Memory B cell (primary cell): ENCODE measurements at regions not wholly inside any gene's neighbourhood (a gene's known extent, or its start where the extent isn't known, plus 50 kb on each side); places are given as distances from the start of the nearest gene placed in this dataset.
"Not testable (repeated sequence)": the region's sequence is repeated elsewhere in the genome, so short reads cannot be mapped to it uniquely, and the experiment has no call there.

Source experiments
- ATAC-seq: fragments of 150-1000 bp; cut with Tn5 transposase; 2 replicates; pipeline ENCODE4 v1.10.0; 2021; ENCODE audit warnings: low read depth, mild to moderate bottlenecking, moderate library complexity
- DNase-seq, 2 donors: peaks; one replicate each; pipeline ENCODE4 v3.0.0; 2022; ENCODE audit warnings: low spot score in 2 of 2
- H3K27ac Mint-ChIP-seq: one replicate; pipeline ENCODE4 v1.8.0; 2022; ENCODE audit warnings: mild to moderate bottlenecking, moderate library complexity, mixed read lengths
- H3K27me3 Mint-ChIP-seq: one replicate; pipeline ENCODE4 v1.8.0; 2022; ENCODE audit warnings: mixed read lengths
- H3K36me3 Mint-ChIP-seq: one replicate; pipeline ENCODE4 v1.8.0; 2022; ENCODE audit warnings: mild to moderate bottlenecking, mixed read lengths
- H3K4me1 Mint-ChIP-seq: one replicate; pipeline ENCODE4 v1.8.0; 2022; ENCODE audit warnings: mixed read lengths
- H3K4me3 Mint-ChIP-seq: one replicate; pipeline ENCODE4 v1.8.0; 2022; ENCODE audit warnings: mild to moderate bottlenecking, moderate library complexity, mixed read lengths
- H3K9me3 Mint-ChIP-seq: one replicate; pipeline ENCODE4 v1.8.0; 2022; ENCODE audit warnings: mixed read lengths

DNA sequence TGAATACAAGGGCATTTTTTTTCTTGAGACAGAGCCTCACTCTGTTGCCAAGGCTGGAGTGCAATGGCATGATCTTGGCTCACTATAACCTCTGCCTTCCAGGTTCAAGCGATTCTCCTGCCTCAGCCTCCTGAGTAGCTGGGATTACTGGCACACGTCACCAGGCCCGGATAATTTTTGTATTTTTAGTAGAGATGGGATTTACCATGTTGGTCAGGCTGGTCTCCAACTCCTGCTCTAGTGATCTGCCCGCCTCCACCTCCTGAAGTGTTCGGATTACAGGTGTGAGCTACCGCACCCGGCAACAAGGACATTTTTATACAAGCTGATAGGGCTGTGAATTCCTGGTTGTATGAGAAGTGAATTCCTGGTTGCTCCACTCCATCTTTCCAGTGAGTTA is 577.7 kb upstream of the TPTE start:
- not testable (repeated sequence) for ATAC-seq, H3K27ac Mint-ChIP-seq, H3K4me1 Mint-ChIP-seq, H3K27me3 Mint-ChIP-seq, H3K36me3 Mint-ChIP-seq, DNase-seq, H3K4me3 Mint-ChIP-seq
- peaks cover 19% of the 10 kb centered on the region for H3K9me3 Mint-ChIP-seq

DNA sequence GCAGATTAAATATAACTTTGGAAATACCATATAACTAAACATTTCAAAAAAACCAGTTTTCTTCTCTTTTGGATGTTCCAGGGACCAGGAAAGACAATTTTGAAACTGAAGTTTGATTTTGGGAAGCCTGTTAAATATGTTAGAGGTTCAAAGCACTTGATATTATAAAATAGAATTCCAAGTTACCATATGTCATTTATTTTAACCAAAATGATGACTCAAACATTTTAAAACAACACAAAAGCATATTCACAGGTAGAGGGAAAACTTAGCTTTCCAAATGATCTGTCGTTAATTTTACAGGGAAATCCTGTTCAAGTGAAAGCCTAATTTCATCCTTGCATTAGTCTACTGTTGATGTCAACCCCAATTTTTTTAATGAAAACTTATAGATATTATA is 575.3 kb upstream of the TPTE start:
- H3K4me1 Mint-ChIP-seq, ATAC-seq, H3K27me3 Mint-ChIP-seq, H3K27ac Mint-ChIP-seq, DNase-seq, H3K36me3 Mint-ChIP-seq, H3K4me3 Mint-ChIP-seq: not testable (repeated sequence)
- peaks cover 21% of the 10 kb centered on the region for H3K9me3 Mint-ChIP-seq

DNA sequence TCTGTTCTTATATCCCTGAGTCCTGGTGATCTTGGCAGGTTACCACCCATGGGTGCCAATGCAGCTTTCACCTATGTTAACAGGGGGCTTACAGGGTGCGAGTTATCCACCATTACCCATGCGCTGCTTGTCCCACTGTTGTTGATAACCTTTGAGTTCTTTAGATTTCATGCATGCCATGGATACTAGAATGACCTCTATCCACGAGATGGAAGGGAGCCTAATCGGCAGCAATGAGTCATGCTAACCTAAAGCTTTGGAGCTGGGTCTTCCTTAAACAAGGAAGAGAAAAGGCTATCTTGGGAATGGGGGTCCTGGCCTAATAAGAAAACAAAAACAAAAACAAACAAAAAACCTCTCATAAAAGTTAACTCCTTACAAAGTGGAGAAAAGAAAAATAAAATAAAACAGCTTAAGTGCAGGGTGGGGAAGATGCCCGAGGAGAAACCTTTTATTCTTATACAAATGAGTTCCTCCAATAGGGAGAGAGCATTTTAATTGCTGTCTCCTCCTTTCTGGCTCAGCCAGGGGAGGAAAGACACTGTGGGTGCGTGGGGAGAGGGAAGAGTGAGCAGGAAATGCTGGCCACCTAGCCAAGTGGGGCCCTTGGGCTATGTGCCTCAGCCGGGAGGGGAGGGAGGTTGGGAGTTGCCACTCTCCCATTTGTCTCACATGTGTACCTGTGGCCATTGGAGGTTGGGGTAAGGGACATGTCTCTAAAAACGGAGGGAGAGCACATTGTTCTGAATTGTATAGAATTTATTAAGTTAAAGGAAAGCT is 571.7 kb upstream of the TPTE start:
- not testable (repeated sequence) for H3K36me3 Mint-ChIP-seq, H3K27ac Mint-ChIP-seq, DNase-seq, ATAC-seq, H3K4me3 Mint-ChIP-seq, H3K4me1 Mint-ChIP-seq, H3K27me3 Mint-ChIP-seq
- H3K9me3 Mint-ChIP-seq, result peaks cover 17% of the 10 kb centered on the region

DNA sequence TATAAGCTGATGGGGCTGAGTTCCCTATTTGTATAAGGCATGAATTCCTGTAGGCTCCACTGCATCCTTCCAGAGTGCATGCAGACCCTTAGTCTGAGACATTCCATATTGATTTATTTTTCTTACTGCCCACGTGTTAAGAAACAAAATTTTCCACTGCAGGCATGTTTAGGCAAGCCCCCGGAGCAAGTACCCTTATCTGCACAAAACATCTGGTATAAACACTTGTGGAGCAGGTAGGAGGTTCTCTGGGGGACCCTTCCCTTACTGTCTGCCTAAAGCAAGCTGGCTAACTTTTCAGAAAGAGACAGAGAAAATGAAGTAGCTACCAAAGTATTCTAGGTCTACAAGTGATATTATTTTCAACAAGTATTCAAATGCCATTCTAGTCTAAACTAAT is 571.0 kb upstream of the TPTE start:
- peaks cover 16% of the 10 kb centered on the region for H3K9me3 Mint-ChIP-seq
- H3K4me1 Mint-ChIP-seq, DNase-seq, H3K27me3 Mint-ChIP-seq, H3K36me3 Mint-ChIP-seq, ATAC-seq, H3K4me3 Mint-ChIP-seq, H3K27ac Mint-ChIP-seq: not testable (repeated sequence)

DNA sequence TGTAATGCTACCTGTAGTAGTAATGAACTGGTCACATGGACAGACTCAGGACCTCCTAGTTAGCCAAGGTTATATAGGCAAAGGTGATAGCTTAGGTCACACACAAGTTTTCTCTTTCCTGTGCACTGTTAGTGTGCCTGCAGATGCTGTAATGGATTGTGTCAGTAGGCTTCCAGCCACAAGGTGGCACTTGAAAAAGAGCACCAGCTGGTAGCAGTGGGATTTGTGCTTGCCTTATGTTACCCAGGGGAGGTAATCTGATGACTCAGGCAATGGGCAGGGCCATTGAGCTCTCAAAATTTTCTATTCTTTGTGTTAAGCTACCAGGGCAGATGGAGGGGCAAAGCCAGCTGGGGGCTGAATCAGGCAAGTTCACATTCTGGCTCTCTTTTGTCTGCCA is 562.6 kb upstream of the TPTE start:
- H3K4me3 Mint-ChIP-seq, H3K9me3 Mint-ChIP-seq, H3K4me1 Mint-ChIP-seq, H3K27me3 Mint-ChIP-seq, H3K36me3 Mint-ChIP-seq, DNase-seq, ATAC-seq, H3K27ac Mint-ChIP-seq: not testable (repeated sequence)

DNA sequence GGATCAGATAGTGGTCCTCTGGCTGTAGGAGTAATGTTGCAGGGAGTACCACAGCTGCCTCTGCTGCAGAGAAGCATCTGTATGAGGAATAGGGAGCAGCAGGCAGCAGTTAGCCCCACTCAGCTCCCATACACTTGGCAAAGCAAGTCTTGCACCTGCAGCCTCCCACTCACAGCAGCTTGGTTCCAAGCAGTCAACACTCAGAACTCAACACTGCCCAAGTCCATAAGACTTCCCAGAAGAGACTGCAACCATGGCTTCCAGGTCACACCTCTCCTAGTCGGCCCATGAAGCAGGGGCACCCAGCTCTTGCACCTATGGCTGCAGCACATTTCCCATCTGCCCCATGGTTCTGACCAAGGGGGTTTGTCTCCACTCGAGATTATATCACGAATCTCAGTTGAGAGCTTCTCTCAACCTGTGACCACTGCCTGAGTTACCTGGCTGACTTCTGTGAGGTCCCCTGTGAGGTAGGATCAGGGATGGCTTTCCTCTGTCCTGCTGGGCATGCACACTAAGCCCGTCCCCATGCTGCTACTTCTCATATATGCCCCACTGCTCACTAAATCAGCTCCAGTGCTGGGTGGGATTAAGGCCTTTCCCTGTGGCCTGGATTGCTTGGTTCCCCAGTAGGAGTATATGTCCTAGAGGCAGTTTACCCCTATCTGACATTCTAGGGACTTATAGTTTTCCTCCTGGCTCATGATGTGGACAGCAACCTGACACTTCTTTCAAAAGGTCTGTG is 562.0 kb upstream of the TPTE start:
- H3K4me3 Mint-ChIP-seq, ATAC-seq, H3K27me3 Mint-ChIP-seq, DNase-seq, H3K36me3 Mint-ChIP-seq, H3K27ac Mint-ChIP-seq, H3K9me3 Mint-ChIP-seq, H3K4me1 Mint-ChIP-seq: not testable (repeated sequence)

DNA sequence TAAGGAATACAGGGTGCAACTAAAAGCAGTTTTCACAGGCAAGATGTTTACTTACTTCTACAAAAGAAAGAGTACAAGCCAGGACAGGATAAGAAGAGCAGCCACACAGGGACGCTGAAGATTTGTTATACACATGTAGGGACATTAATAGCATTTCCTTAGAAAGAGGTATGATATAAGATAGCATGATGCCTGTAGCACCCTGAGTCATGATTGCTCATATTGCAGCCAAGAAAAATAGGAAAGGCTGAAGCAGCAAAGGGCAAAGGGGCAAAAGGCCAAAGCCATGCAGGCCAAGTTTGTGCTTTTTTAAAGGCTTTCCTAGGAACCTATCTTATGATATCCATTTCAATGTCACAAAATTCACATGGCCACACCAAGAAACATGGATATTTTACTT is 552.0 kb upstream of the TPTE start:
- H3K4me3 Mint-ChIP-seq, H3K4me1 Mint-ChIP-seq, H3K36me3 Mint-ChIP-seq, H3K9me3 Mint-ChIP-seq, H3K27me3 Mint-ChIP-seq, DNase-seq, H3K27ac Mint-ChIP-seq, ATAC-seq: not testable (repeated sequence)

DNA sequence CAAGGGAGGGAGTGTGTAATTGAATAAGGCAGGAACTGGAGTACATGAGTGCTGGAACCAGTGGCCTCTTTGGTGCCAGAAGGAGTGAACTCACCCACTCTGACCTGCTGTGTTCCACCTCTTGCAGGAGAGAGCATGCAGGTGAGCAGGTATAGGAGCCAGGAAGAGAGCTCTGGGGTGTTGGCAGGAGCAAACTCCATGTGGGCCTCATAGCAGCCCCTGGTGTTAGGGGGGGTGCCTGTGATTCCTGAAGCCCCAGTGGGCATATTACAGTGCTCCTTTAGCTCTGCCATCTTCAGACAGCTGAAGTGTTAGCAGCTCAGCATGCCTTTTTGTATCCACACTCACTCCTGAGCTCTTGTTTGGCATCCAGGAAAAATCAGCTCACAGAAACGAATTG is 549.4 kb upstream of the TPTE start:
- not testable (repeated sequence) for H3K9me3 Mint-ChIP-seq, DNase-seq, H3K36me3 Mint-ChIP-seq, ATAC-seq, H3K4me1 Mint-ChIP-seq, H3K27ac Mint-ChIP-seq, H3K4me3 Mint-ChIP-seq, H3K27me3 Mint-ChIP-seq

DNA sequence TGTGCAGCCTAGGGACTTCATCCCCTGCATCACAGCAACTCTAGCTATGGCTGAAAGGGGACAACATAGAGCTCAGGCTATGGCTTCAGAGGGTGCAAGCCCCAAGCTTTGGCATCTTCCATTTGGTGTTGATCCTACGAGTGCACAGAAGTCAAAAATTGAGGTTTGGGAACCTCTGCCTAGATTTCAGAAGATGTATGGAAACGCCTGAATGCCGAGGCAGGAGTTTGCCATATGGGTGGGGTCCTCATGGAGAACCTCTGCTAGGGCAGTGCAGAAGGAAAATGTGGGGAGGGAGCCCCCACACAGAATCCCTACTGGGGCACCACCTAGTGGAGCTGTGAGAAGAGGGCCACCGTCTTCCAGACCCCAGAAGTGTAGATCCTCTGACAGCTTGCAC is 543.0 kb upstream of the TPTE start:
- not testable (repeated sequence) for H3K4me3 Mint-ChIP-seq, H3K27ac Mint-ChIP-seq, DNase-seq, H3K27me3 Mint-ChIP-seq, H3K4me1 Mint-ChIP-seq, H3K9me3 Mint-ChIP-seq, ATAC-seq, H3K36me3 Mint-ChIP-seq

DNA sequence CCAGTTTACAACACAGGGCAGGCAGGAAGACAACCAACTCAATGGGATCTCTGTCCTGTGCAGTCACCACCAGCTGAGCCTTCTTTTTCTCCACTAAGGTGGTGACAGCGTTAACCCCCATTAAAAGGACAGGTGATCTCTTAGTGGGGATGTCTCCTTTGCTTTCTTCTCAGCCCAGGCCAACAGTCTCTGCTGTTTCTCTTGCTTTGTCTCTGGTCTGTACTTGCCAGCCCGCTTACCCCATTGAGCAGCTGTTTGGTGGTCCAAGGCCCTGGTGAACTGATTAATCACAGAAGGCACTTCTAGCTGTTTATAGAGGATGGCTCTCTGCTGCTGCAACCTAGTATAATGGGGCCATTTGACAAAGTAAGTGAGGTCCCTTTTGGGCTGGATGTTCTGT is 523.9 kb upstream of the TPTE start:
- not testable (repeated sequence) for H3K27ac Mint-ChIP-seq, DNase-seq, H3K4me3 Mint-ChIP-seq, H3K4me1 Mint-ChIP-seq, ATAC-seq, H3K27me3 Mint-ChIP-seq, H3K36me3 Mint-ChIP-seq, H3K9me3 Mint-ChIP-seq

DNA sequence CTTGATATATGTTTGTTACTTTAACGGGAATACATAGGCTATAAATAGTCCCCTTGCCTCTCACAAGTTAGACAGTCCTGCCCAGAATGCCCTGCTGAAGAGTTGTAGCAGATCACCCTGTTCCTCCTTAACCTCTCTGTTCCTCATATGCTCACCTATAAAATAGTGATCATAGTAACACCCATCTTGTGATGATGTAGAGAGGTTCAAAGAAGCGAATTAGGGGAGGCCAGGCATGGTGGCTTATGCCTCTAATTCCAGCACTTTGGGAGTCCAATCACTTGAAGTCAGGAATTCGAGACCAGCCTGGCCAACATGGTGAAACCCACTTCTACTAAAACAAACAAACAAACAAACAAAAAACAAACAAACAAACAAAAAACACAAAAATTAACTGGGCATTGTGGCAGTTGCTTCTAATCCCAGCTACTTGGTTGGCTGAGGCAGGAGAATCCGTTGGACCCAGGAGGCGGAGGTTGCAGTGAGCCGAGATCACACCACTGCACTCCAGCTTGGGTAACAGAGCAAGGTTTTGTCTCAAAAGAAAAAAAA is 518.5 kb upstream of the TPTE start:
- not testable (repeated sequence) for H3K9me3 Mint-ChIP-seq, H3K36me3 Mint-ChIP-seq, ATAC-seq

DNA sequence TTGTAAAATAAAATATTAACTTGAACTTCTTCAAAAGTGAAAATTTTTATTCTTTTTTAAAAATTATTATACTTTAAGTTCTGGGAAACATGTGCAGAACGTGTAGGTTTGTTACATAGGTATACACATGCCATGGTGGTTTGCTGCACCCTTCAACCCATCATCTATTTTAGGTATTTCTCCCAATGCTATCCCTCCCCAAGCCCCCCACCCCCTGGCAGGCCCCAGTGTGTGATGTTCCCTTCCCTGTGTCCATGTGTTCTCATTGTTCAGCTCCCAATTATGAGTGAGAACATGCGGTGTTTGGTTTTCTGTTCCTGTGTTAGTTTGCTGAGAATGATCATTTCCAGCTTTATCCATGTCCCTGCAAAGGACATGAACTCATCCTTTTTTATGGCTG is 515.6 kb upstream of the TPTE start:
- not testable (repeated sequence) for H3K27me3 Mint-ChIP-seq, DNase-seq, H3K36me3 Mint-ChIP-seq, H3K9me3 Mint-ChIP-seq, H3K4me3 Mint-ChIP-seq, H3K4me1 Mint-ChIP-seq, H3K27ac Mint-ChIP-seq, ATAC-seq

More for the DNA sequence above, 518.5 kb upstream of the TPTE start:
- not testable (repeated sequence) for H3K4me3 Mint-ChIP-seq, H3K27ac Mint-ChIP-seq, DNase-seq, H3K4me1 Mint-ChIP-seq, H3K27me3 Mint-ChIP-seq

DNA sequence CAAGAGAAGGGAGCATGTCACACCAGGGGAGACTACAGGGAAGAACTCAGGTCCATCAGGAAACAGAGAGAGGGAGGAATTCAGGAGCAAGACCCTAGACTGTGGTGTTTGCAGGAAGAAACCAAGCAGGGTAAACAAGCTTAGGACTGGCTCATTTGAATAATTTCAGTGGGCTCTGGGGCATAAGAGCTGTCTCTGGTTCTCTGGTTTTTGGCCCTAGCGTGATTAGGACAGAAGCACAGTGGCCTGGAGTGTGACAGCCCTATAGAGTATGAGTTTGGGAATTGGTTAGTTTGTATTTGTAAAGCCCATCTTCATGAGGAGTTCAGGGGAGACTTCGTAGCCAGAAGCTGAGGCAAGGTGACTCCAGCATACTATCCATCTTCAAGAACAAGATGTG is 504.4 kb upstream of the TPTE start:
- not testable (repeated sequence) for ATAC-seq, H3K36me3 Mint-ChIP-seq, H3K9me3 Mint-ChIP-seq, DNase-seq, H3K27me3 Mint-ChIP-seq, H3K4me1 Mint-ChIP-seq, H3K27ac Mint-ChIP-seq, H3K4me3 Mint-ChIP-seq

DNA sequence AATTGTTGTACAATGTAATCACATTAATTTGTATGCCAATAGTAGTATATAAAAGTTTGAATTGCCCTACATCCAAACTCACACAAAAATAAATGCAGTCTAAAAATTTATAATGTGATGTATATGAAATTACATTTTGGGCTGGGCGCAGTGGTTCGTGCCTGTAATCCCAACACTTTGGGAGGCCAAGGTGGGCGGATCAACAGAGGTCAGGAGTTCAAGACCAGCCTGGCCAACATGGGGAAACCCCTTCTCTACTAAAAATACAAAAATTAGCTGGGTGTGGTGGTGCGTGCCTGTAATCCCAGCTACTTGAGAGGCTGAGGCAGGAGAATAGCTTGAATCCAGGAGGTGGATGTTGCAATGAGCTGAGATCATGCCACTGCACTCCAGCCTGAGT is 503.6 kb upstream of the TPTE start:
- H3K27me3 Mint-ChIP-seq, H3K4me1 Mint-ChIP-seq, H3K27ac Mint-ChIP-seq, H3K9me3 Mint-ChIP-seq, DNase-seq, H3K36me3 Mint-ChIP-seq, ATAC-seq, H3K4me3 Mint-ChIP-seq: not testable (repeated sequence)
